A549 (cell line): ENCODE measurements at regions not wholly inside any gene's neighbourhood (a gene's known extent, or its start where the extent isn't known, plus 50 kb on each side); places are given as distances from the start of the nearest gene placed in this dataset.

Experiments used
- ATAC-seq, 2 experiments: fragments of 200-7000 bp in 1 of 2; fragments of >200 bp in 1 of 2; cut with Nextera tagmentation in 1 of 2; cut with Tn5 transposase in 1 of 2; 3 replicates each; pipeline versions ENCODE4 v1.8.0 to v1.9.1; 2018 to 2020; ENCODE audit warnings: mild to moderate bottlenecking in 1 of 2, moderate library complexity in 1 of 2
- CTCF ChIA-PET: fragments of 300-600 bp; sonication (Branson Sonifier 250); formaldehyde crosslinking; extraction: SDS; loops from one replicate; lab custom pipeline; 2021; ENCODE audit warnings: antibody characterized with exemption, inconsistent platforms; lab: Yijun Ruan, JAX
- POLR2A ChIA-PET: fragments of 350-600 bp; formaldehyde crosslinking; extraction: SDS; loops from one replicate; lab custom pipeline; 2021; ENCODE audit warnings: antibody characterized with exemption, inconsistent platforms; lab: Yijun Ruan, JAX
- DNase-seq, 2 experiments: peaks; one replicate each; pipeline versions ENCODE4 v3.0.0 to v3.0.0-alpha.2; 2011 to 2016; ENCODE audit warnings: low read depth in 1 of 2, low spot score in 1 of 2
- FAIRE-seq: peaks from 2 replicates; lab custom pipeline; 2011; peaks lifted over from hg19 to GRCh38; lab: Jason Lieb, UNC
- H3K27ac ChIP-seq, 2 experiments: fragments of >200 bp; sonication (Bioruptor Twin); formaldehyde crosslinking; 3 replicates each; pipeline ENCODE4 v1.5.1; 2016 to 2017
- H3K4me1 ChIP-seq: fragments of >200 bp; sonication (Bioruptor Twin); formaldehyde crosslinking; 3 replicates; pipeline ENCODE4 v1.6.1; 2016
- H3K4me2 ChIP-seq: fragments of >200 bp; sonication (Bioruptor Twin); formaldehyde crosslinking; 3 replicates; pipeline ENCODE4 v1.6.1; 2016
- H3K4me3 ChIP-seq: fragments of >200 bp; sonication (Bioruptor Twin); formaldehyde crosslinking; 3 replicates; pipeline ENCODE4 v1.5.1; 2016
- H3K9me3 ChIP-seq: fragments of >200 bp; sonication (Bioruptor Twin); formaldehyde crosslinking; 3 replicates; pipeline ENCODE4 v1.6.1; 2016
- CBX8 ChIP-seq: fragments of 200-600 bp; sonication (generic); IDR thresholded peaks from 2 replicates; pipeline ENCODE4 v1.6.1; 2016
- CEBPB ChIP-seq, 2 experiments: fragments of >200 bp in 1 of 2; sonication (Bioruptor Twin) in 1 of 2; formaldehyde crosslinking in 1 of 2; IDR thresholded peaks; 2 replicates each; pipeline ENCODE4 v1.6.1; 2012 to 2016
- CHD2 ChIP-seq: fragments of 150-350 bp; IDR thresholded peaks from 2 replicates; pipeline ENCODE4 v1.6.1; 2014; ENCODE audit warnings: low read length; ENCODE audit not compliant: partially characterized antibody
- CHD4 ChIP-seq: fragments of 200-600 bp; sonication (generic); IDR thresholded peaks from 2 replicates; pipeline ENCODE4 v1.6.1; 2016; ENCODE audit warnings: antibody characterized with exemption, mild to moderate bottlenecking, borderline replicate concordance
- EHF ChIP-seq: fragments of 250-450 bp; sonication (Bioruptor Pico); IDR thresholded peaks from 2 replicates; pipeline ENCODE4 v1.5.0; 2020; ENCODE audit warnings: mild to moderate bottlenecking
- ELK1 ChIP-seq: fragments of 150-350 bp; IDR thresholded peaks from 2 replicates; pipeline ENCODE4 v1.6.1; 2014; ENCODE audit warnings: low read depth, mild to moderate bottlenecking, low read length
- EP300 ChIP-seq, 2 experiments: fragments of >200 bp; sonication (Bioruptor Twin); formaldehyde crosslinking; IDR thresholded peaks; 2 replicates in 1 of 2; 3 replicates in 1 of 2; pipeline ENCODE4 v1.6.1; 2016 to 2017
- ESRRA ChIP-seq: fragments of 150-350 bp; IDR thresholded peaks from 2 replicates; pipeline ENCODE4 v1.6.1; 2014; ENCODE audit warnings: mild to moderate bottlenecking, low read length, borderline replicate concordance
- FOSB ChIP-seq: fragments of 250-450 bp; sonication (Bioruptor Pico); IDR thresholded peaks from 2 replicates; pipeline ENCODE4 v1.5.0; 2020; ENCODE audit warnings: mild to moderate bottlenecking, moderate library complexity
- FOSL2 ChIP-seq, 2 experiments: fragments of 450-650 bp in 1 of 2; fragments of >200 bp in 1 of 2; sonication (Bioruptor Twin) in 1 of 2; formaldehyde crosslinking; IDR thresholded peaks; 2 replicates each; pipeline versions ENCODE4 v1.5.0 to v1.6.1; 2016 to 2020; ENCODE audit warnings: mild to moderate bottlenecking in 1 of 2, moderate library complexity in 1 of 2
- GATA3 ChIP-seq: IDR thresholded peaks from 2 replicates; pipeline ENCODE4 v1.6.1; 2012; ENCODE audit warnings: borderline replicate concordance
- HMGXB4 ChIP-seq: fragments of 250-450 bp; sonication (Bioruptor Pico); IDR thresholded peaks from 2 replicates; pipeline ENCODE4 v1.5.0; 2021; ENCODE audit warnings: mild to moderate bottlenecking, moderate library complexity, borderline replicate concordance
- JUN ChIP-seq, 2 experiments: fragments of >200 bp; sonication (Bioruptor Twin); formaldehyde crosslinking; IDR thresholded peaks; 2 replicates in 1 of 2; 3 replicates in 1 of 2; pipeline ENCODE4 v1.6.1; 2016 to 2017
- KDM1A ChIP-seq: fragments of 200-600 bp; sonication (generic); IDR thresholded peaks from 2 replicates; pipeline ENCODE4 v1.6.1; 2016; ENCODE audit warnings: low read depth, mild to moderate bottlenecking
- KDM5A ChIP-seq: fragments of 200-600 bp; sonication (generic); IDR thresholded peaks from 2 replicates; pipeline ENCODE4 v1.6.1; 2016; ENCODE audit warnings: antibody characterized with exemption, mild to moderate bottlenecking
- MAFK ChIP-seq: fragments of 450-650 bp; IDR thresholded peaks from 2 replicates; pipeline ENCODE4 v1.6.1; 2014; ENCODE audit not compliant: partially characterized antibody
- MAZ ChIP-seq: fragments of 150-350 bp; IDR thresholded peaks from 2 replicates; pipeline ENCODE4 v1.6.1; 2014; ENCODE audit warnings: antibody characterized with exemption, low read depth, low read length, borderline replicate concordance
- NPAS2 ChIP-seq: fragments of 250-450 bp; sonication (Bioruptor Pico); IDR thresholded peaks from 2 replicates; pipeline ENCODE4 v1.8.0; 2022; ENCODE audit warnings: mild to moderate bottlenecking, moderate library complexity, borderline replicate concordance
- NR3C1 ChIP-seq: fragments of >200 bp; sonication (Bioruptor Twin); formaldehyde crosslinking; IDR thresholded peaks from 3 replicates; pipeline ENCODE4 v1.6.1; 2017
- POLR2AphosphoS2 ChIP-seq: conservative IDR thresholded peaks from 2 replicates; pipeline ENCODE4 v1.6.1; 2012; ENCODE audit warnings: low read length, improper control_type of control experiment, inconsistent platforms
- RAD21 ChIP-seq, 2 experiments: fragments of >200 bp in 1 of 2; sonication (Bioruptor Twin) in 1 of 2; formaldehyde crosslinking in 1 of 2; IDR thresholded peaks in 1 of 2; conservative IDR thresholded peaks in 1 of 2; 2 replicates in 1 of 2; 3 replicates in 1 of 2; pipeline ENCODE4 v1.6.1; 2012 to 2018; ENCODE audit warnings: inconsistent platforms in 1 of 2
- RCOR1 ChIP-seq: fragments of 150-350 bp; IDR thresholded peaks from 2 replicates; pipeline ENCODE4 v1.6.1; 2014; ENCODE audit warnings: antibody characterized with exemption, low read length, low read depth
- RFX5 ChIP-seq: fragments of 450-650 bp; IDR thresholded peaks from 2 replicates; pipeline ENCODE4 v1.7.1; 2014; ENCODE audit warnings: antibody characterized with exemption, mild to moderate bottlenecking, moderate library complexity
- RNF2 ChIP-seq: fragments of 200-600 bp; sonication (generic); IDR thresholded peaks from 2 replicates; pipeline ENCODE4 v1.6.1; 2016; ENCODE audit warnings: low read depth, mild to moderate bottlenecking, antibody characterized with exemption, moderate library complexity, borderline replicate concordance
- SREBF2 ChIP-seq: fragments of 450-650 bp; IDR thresholded peaks from 2 replicates; pipeline ENCODE4 v1.6.1; 2014; ENCODE audit warnings: mild to moderate bottlenecking, moderate library complexity
- ZC3H11A ChIP-seq: fragments of 450-650 bp; IDR thresholded peaks from 2 replicates; pipeline ENCODE4 v1.6.1; 2014; ENCODE audit warnings: antibody characterized with exemption, mild to moderate bottlenecking
- ZNF302 ChIP-seq: fragments of 250-450 bp; sonication (Bioruptor Pico); IDR thresholded peaks from 2 replicates; pipeline ENCODE4 v1.9.0; 2021; ENCODE audit warnings: inconsistent platforms, mild to moderate bottlenecking, moderate library complexity
- ZSCAN20 ChIP-seq: fragments of 250-450 bp; sonication (Bioruptor Pico); IDR thresholded peaks from 2 replicates; pipeline ENCODE4 v1.8.0; 2022; ENCODE audit warnings: mild to moderate bottlenecking, moderate library complexity
- WGBS: methylation state at CpG from one replicate; pipeline ENCODE4 v1.1.6; 2017; ENCODE audit errors: missing lambda C conversion rate; 5-methylcytosine and 5-hydroxymethylcytosine counted together
- TF ChIP-seq, protein P1 (sequence below): fragments of 250-450 bp; sonication (Bioruptor Pico); IDR thresholded peaks from 2 replicates; pipeline ENCODE4 v1.5.0; 2020; ENCODE audit warnings: low read depth, mild to moderate bottlenecking, moderate library complexity
- TF ChIP-seq, protein P2 (sequence below): IDR thresholded peaks from 2 replicates; pipeline ENCODE4 v1.6.1; 2012

GRCh38 chr11:134560066-134560465 lies 148.0 kb upstream of the B3GAT1 start:
- Histone ChIP-seq H3K4me1 (no peaks in the 10 kb centered on the region), H3K4me2 (no peak overlapping the region), H3K9me3 (no peaks in the 10 kb centered on the region), H3K27ac (no peak overlapping the region), H3K4me3 (no peak overlapping the region)
- POLR2A ChIA-PET = no interaction called here
- 18% methylated on average over 5 of the region's 6 CpGs for WGBS
- DNase-seq = no peak
- CTCF ChIA-PET = no interaction called here
- no peak for FAIRE-seq
- ATAC-seq = no peak
- no peak for TF ChIP-seq ELK1
- no peak for TF ChIP-seq MAFK
- no peak for TF ChIP-seq KDM5A
- TF ChIP-seq POLR2AphosphoS2 = no peak
- no peak for TF ChIP-seq NPAS2 (CRISPR knock-in tag)
- no peak for TF ChIP-seq EHF
- TF ChIP-seq NR3C1 = no peak
- TF ChIP-seq, protein P1, sequence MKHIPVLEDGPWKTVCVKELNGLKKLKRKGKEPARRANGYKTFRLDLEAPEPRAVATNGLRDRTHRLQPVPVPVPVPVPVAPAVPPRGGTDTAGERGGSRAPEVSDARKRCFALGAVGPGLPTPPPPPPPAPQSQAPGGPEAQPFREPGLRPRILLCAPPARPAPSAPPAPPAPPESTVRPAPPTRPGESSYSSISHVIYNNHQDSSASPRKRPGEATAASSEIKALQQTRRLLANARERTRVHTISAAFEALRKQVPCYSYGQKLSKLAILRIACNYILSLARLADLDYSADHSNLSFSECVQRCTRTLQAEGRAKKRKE (CRISPR knock-in tag) = no peak
- no peak for TF ChIP-seq CHD2
- TF ChIP-seq CBX8 = no peak
- no peak for TF ChIP-seq RCOR1
- TF ChIP-seq CEBPB (IDR thresholded peaks at IDR 0.05) = no peak
- TF ChIP-seq, protein P2, sequence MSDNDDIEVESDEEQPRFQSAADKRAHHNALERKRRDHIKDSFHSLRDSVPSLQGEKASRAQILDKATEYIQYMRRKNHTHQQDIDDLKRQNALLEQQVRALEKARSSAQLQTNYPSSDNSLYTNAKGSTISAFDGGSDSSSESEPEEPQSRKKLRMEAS = no peak
- no peak for TF ChIP-seq FOSB

DNA sequence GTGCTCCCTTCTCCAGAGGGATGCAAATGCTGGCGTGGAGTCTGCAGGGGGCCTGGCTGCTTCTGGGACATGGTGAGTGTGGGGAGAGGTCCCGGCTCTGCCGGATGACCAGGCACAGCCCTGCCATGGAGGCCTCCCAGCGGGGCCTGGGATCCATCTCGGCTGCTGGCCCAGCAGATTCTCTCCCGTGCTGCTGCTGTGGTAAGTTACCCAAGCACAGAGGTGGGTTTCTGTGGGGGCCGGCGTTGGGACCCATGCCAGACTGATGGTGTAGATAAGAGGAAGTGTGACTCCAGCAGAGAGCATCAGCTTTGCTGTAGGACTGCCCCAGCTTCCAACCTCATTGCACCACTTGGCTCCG lies 147.5 kb upstream of the B3GAT1 start:
- ATAC-seq = no peak
- ChIA-PET POLR2A (no interaction called here), CTCF (no interaction called here)
- no peak overlapping the region for H3K27ac ChIP-seq
- 0% methylated on average over 5 of the region's 9 CpGs for WGBS
- H3K9me3 ChIP-seq = no peaks in the 10 kb centered on the region
- no peak for FAIRE-seq
- H3K4me3 ChIP-seq = no peak overlapping the region
- H3K4me1 ChIP-seq = no peaks in the 10 kb centered on the region
- TF ChIP-seq ESRRA (no peak), FOSL2 (IDR thresholded peaks at IDR 0.05) (no peak), FOSL2 (CRISPR knock-in tag; IDR thresholded peaks at IDR 0.05) (no peak), CEBPB (IDR thresholded peaks at IDR 0.05) (no peak), RFX5 (no peak), ZSCAN20 (CRISPR knock-in tag) (no peak), GATA3 (no peak), MAZ (no peak), ZNF302 (CRISPR knock-in tag) (no peak), RNF2 (no peak), ELK1 (no peak), RCOR1 (no peak), RAD21 (conservative IDR thresholded peaks at IDR 0.05 in 1 of 2, IDR thresholded peaks at IDR 0.05 in 1 of 2) (no peak), SREBF2 (no peak), NR3C1 (no peak), HMGXB4 (CRISPR knock-in tag) (no peak), ZC3H11A (no peak), CHD4 (no peak), JUN (IDR thresholded peaks at IDR 0.05) (no peak), EP300 (IDR thresholded peaks at IDR 0.05) (no peak), KDM1A (no peak)
- DNase-seq = no peak
- no peak overlapping the region for H3K4me2 ChIP-seq
